CD4-positive, alpha-beta T cell treated with Interleukin-15 for 1 hour (primary cell): ENCODE measurements at regions not wholly inside any gene's neighbourhood (a gene's known extent, or its start where the extent isn't known, plus 50 kb on each side); places are given as distances from the start of the nearest gene placed in this dataset.
"Not testable (repeated sequence)": the region's sequence is repeated elsewhere in the genome, so short reads cannot be mapped to it uniquely, and the experiment has no call there.

Experiments used
- DNase-seq: peaks from one replicate; pipeline ENCODE4 v3.0.0-alpha.2; 2020

GRCh38 chr16:85204242-85205010, 92.2 kb upstream of the CIBAR2 start:
- no peak for DNase-seq

DNA sequence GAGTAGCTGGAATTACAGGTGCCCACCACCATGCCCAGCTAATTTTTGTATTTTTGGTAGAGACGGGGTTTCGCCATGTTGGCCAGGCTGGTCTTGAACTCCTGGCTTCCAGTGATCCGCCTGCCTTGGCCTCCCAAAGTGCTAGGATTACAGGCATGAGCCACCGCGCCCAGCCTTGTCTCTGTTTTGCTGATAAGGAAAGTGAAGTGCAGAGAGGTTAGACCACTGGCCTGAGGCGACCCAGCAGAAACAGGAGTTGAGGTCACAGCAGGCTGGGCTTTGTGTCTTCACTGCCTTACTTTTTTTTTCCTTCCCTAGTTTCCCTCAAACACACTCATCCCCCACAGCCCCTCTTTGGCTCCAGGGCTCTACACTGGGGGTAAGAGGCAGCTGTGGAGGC, 93.0 kb upstream of the CIBAR2 start:
- DNase-seq, result not testable (repeated sequence)

GRCh38 chr16:85205747-85206471, 93.6 kb upstream of the CIBAR2 start:
- DNase-seq, result no peak

- DNase-seq, result no peak
Observed at GRCh38 chr16:85206472-85207356, 94.4 kb upstream of the CIBAR2 start.

- DNase-seq, result no peak
Observed at GRCh38 chr16:85207357-85207921, 95.2 kb upstream of the CIBAR2 start.

GRCh38 chr16:85208181-85208580, 95.9 kb upstream of the CIBAR2 start:
- DNase-seq, result no peak

- no peak for DNase-seq
Observed at GRCh38 chr16:85208643-85209520, 96.6 kb upstream of the CIBAR2 start.

- no peak for DNase-seq
Observed at GRCh38 chr16:85209526-85210121, 97.4 kb upstream of the CIBAR2 start.

DNA sequence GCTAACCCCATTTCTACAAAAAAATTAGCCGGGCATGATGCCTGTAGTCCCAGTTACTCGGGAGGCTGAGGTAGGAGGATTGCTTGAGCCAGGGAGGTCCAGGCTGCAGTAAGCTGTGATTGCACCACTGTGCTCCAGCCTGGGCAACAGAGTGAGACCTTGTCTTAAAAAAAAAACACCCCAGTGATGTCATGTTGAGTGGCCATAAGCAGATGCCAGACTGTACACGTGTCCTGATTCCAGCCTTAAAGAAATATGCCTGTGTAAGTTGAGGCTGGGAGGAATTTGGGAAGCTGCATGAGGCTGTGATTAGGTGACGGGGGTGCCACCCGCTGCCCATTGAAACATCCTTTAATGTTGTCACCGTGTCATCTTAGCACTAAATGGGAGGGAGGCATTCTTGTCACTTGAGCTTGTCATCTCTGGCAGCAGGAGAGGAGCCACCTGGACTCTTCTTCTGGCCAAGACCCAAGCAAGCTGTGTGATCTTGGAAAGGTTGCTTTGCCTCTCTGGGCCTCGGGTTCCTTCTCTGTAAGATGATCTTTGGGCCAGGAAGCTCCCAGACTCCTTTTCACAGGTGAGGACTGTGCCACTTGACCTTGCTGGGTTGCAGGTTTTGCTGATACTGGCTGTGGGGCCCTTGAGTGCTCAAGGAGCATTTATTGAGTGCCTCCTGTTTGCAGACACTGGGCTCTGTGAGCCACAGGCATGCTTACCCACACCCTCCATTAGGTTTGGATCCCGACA, 98.3 kb upstream of the CIBAR2 start:
- no peak for DNase-seq

- DNase-seq, result no peak
Observed at GRCh38 chr16:85211271-85211801, 99.1 kb upstream of the CIBAR2 start.

DNA sequence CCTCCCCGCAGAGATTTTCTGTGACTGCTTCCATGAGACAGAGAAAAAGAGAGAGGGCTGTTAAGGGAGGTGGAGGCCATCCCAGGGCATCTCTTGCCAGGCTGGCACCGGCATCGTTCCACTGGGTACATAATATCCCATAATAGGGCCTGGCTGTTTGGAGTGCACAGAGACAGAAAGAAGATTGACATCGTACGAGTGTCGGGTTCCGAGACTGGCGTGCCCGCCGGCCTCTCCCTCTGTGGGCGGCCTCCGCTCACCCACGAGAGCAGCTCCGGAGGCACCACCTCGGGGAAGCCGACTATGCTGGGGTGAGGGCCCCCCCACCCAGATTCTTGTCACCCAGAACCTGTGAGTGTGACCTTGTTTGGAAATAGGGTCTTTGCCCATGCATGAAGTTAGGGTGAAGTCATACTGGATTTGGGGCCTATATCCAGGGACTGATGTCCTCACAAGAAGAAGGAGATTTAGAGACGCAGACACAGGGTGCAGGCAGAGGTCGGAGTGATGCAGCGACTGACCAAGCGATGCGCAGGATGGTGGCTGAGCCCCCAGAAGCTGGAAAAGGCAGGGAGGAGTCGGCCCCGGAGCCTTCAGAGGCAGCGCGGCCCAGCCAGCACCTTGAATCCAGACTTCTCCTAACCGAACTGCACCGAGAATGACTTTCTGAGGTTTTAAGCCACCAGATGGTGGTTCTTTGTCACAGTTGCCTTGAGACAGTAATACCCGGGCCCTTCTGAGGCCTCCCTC, 101.8 kb upstream of the CIBAR2 start:
- no peak for DNase-seq

GRCh38 chr16:85215478-85216118, 103.3 kb upstream of the CIBAR2 start:
- DNase-seq, result no peak

- no peak for DNase-seq
Observed at GRCh38 chr16:85216522-85217375, 104.5 kb upstream of the CIBAR2 start.

GRCh38 chr16:85220125-85220839, 108.0 kb upstream of the CIBAR2 start:
- DNase-seq, result no peak

- no peak for DNase-seq
Observed at GRCh38 chr16:85220964-85221731, 108.9 kb upstream of the CIBAR2 start.

DNA sequence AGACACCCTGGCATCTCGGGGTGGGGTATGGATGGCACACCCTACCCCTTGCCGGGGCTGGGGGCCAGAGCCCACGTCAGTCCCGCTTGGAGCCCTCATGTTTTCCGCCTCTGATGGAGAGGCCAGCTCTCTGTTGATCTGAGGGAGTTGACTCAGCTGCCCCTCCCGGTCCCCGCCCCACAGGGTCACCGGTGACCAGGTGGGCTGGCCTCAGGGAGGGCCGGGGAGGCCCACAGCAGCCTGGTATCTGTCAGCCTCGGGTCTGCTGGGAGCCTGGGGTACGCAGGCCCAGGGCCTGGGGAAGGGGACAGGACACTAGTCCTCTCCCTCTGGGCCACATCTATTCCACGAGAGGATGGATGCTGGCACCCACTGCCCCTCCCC, 109.5 kb upstream of the CIBAR2 start:
- no peak for DNase-seq
